Stimulated activated naive B cell treated with anti-CD40 and anti-IgM and Interleukin-4, amounts not matched to agents 10 μg/mL and 1 μg/mL and 100 μg/mL, for 72 hours (primary cell): ENCODE measurements at regions not wholly inside any gene's neighbourhood (a gene's known extent, or its start where the extent isn't known, plus 50 kb on each side); places are given as distances from the start of the nearest gene placed in this dataset.

Experiments used
- ATAC-seq, 2 donors: fragments of 150-1000 bp; cut with Tn5 transposase; replicated peaks; 2 replicates each; pipeline ENCODE4 v1.10.0; 2021; ENCODE audit warnings: moderate library complexity in 1 of 2
- DNase-seq: peaks from one replicate; pipeline ENCODE4 v3.0.0; 2021
- H3K27ac Mint-ChIP-seq: one replicate; pipeline ENCODE4 v1.8.0; 2022; ENCODE audit warnings: mild to moderate bottlenecking, mixed read lengths
- H3K27me3 Mint-ChIP-seq, 2 donors: one replicate each; pipeline ENCODE4 v1.8.0; 2022; ENCODE audit warnings: mixed read lengths in 2 of 2
- H3K36me3 Mint-ChIP-seq, 2 donors: one replicate each; pipeline ENCODE4 v1.8.0; 2022; ENCODE audit warnings: mixed read lengths in 2 of 2, mild to moderate bottlenecking in 1 of 2
- H3K4me1 Mint-ChIP-seq, 2 donors: one replicate each; pipeline ENCODE4 v1.8.0; 2022; ENCODE audit warnings: mixed read lengths in 2 of 2, mild to moderate bottlenecking in 1 of 2
- H3K4me3 Mint-ChIP-seq, 2 donors: one replicate each; pipeline ENCODE4 v1.8.0; 2022; ENCODE audit warnings: mild to moderate bottlenecking in 2 of 2, mixed read lengths in 2 of 2, moderate library complexity in 1 of 2
- H3K9me3 Mint-ChIP-seq, 2 donors: one replicate each; pipeline ENCODE4 v1.8.0; 2022; ENCODE audit warnings: mixed read lengths in 2 of 2, mild to moderate bottlenecking in 1 of 2

- peaks cover 4 to 7% of the 10 kb centered on the region in 2 donors for H3K9me3 Mint-ChIP-seq
- no peaks in the 10 kb centered on the region for H3K36me3 Mint-ChIP-seq
- no peak overlapping the region for H3K27ac Mint-ChIP-seq
- no peak for ATAC-seq
- H3K27me3 Mint-ChIP-seq = no peaks in the 10 kb centered on the region
- no peak overlapping the region for H3K4me3 Mint-ChIP-seq
- no peak for DNase-seq
- H3K4me1 Mint-ChIP-seq = no peaks in the 10 kb centered on the region
These were observed 225.3 kb downstream of the GLRX3 start for GRCh38 chr10:130361351-130362105.

- peaks cover 4 to 7% of the 10 kb centered on the region in 2 donors for H3K9me3 Mint-ChIP-seq
- no peak overlapping the region for H3K4me3 Mint-ChIP-seq
- no peak overlapping the region for H3K27ac Mint-ChIP-seq
- no peak for DNase-seq
- H3K4me1 Mint-ChIP-seq = no peaks in the 10 kb centered on the region
- H3K27me3 Mint-ChIP-seq = no peaks in the 10 kb centered on the region
- no peaks in the 10 kb centered on the region for H3K36me3 Mint-ChIP-seq
- no peak for ATAC-seq
These were observed 226.1 kb downstream of the GLRX3 start for GRCh38 chr10:130362308-130362761.

DNA sequence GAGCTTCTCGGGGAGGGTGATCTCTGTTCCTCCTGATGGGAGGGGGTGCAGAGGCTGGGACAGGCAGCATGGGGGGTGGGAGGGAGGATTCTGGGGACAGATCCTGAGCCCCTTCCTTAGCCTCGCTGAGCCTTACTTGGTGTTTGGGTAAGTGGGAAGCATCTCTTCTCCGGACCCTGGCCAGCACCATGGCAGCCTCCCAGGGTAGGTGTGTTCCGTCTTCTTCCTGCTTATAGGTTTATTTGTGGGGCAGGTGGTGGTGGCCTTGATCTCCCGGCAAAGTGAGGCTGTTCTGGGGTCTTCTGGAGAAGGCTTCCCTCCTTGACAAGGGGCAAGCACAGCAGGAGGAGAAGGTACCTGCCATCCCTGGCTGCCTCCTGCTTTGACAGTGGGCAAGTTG is 226.9 kb downstream of the GLRX3 start:
- H3K27ac Mint-ChIP-seq = no peak overlapping the region
- H3K4me3 Mint-ChIP-seq = no peak overlapping the region
- H3K36me3 Mint-ChIP-seq = no peaks in the 10 kb centered on the region
- H3K27me3 Mint-ChIP-seq = no peaks in the 10 kb centered on the region
- ATAC-seq (no peak), DNase-seq (no peak)
- no peaks in the 10 kb centered on the region for H3K4me1 Mint-ChIP-seq
- H3K9me3 Mint-ChIP-seq = peaks cover 4 to 6% of the 10 kb centered on the region in 2 donors

DNA sequence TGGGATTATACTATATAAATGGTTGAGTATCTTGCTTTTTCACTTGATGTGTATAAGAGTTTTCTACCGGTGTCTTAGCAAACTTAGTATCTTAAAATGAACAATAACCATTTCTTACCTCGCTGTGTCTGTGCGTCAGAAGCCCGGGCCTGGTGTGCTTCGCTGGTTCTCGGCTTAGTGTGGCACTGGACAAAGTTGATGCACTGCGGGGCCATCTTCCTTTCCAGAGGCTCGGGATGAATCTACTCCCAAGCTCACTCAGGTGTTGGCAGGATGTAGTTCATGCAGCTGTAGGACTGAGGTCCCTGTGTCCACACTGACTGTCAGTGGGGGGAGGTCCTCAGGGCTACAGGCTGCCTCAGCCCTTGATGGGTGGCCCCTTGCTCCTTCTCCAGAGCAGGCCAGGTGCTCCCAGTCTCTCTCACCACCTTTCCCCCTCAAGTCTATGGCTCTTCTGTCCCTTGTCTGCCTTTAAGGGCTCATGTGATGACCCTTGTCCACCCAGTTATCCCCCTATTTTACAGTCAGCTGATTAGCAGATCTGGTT is 227.8 kb downstream of the GLRX3 start:
- no peak for DNase-seq
- no peak for ATAC-seq
- Mint-ChIP-seq H3K9me3 (peaks cover 4% of the 10 kb centered on the region in 2 donors), H3K4me1 (no peaks in the 10 kb centered on the region), H3K4me3 (no peak overlapping the region), H3K36me3 (no peaks in the 10 kb centered on the region), H3K27me3 (no peaks in the 10 kb centered on the region), H3K27ac (no peak overlapping the region)

GRCh38 chr10:130364631-130365411 is 228.6 kb downstream of the GLRX3 start:
- ATAC-seq (no peak), DNase-seq (no peak)
- no peaks in the 10 kb centered on the region for H3K36me3 Mint-ChIP-seq
- no peaks in the 10 kb centered on the region for H3K27me3 Mint-ChIP-seq
- H3K4me1 Mint-ChIP-seq = no peaks in the 10 kb centered on the region
- H3K27ac Mint-ChIP-seq = no peak overlapping the region
- H3K9me3 Mint-ChIP-seq = peaks cover 4% of the 10 kb centered on the region in 2 donors
- no peak overlapping the region for H3K4me3 Mint-ChIP-seq

- H3K4me1 Mint-ChIP-seq = no peaks in the 10 kb centered on the region
- no peak for DNase-seq
- ATAC-seq = no peak
- H3K4me3 Mint-ChIP-seq = no peak overlapping the region
- H3K36me3 Mint-ChIP-seq = no peaks in the 10 kb centered on the region
- peaks cover 0 to 4% of the 10 kb centered on the region in 2 donors for H3K9me3 Mint-ChIP-seq
- H3K27ac Mint-ChIP-seq = no peak overlapping the region
- H3K27me3 Mint-ChIP-seq = no peaks in the 10 kb centered on the region
These were observed 232.8 kb downstream of the GLRX3 start for GRCh38 chr10:130368761-130369560.

GRCh38 chr10:130369645-130370381 is 233.6 kb downstream of the GLRX3 start:
- Mint-ChIP-seq H3K9me3 (no peaks in the 10 kb centered on the region), H3K27me3 (no peaks in the 10 kb centered on the region), H3K27ac (no peak overlapping the region), H3K36me3 (no peaks in the 10 kb centered on the region), H3K4me1 (no peaks in the 10 kb centered on the region), H3K4me3 (no peak overlapping the region)
- ATAC-seq (no peak), DNase-seq (no peak)

DNA sequence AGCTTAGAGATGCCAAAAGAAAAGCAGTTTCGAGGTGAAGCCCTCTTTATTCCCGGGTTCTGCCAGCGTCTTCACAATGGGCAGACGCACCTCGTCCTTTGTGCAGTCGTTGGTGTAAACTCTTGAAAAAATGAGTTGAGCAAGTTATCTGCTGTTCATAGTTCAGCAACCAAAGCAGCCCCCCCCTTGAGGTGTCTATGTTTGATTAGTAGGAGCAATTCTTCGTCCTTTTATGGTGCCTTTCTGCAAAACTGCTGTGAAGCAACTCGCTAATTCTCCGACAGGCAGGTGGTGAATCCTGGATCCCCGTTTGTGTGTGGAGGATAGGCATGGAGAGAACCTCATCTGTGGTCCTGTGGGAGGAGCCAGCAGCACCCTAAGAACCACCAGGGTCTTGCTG is 234.5 kb downstream of the GLRX3 start:
- Mint-ChIP-seq H3K27me3 (no peaks in the 10 kb centered on the region), H3K36me3 (no peaks in the 10 kb centered on the region), H3K4me3 (no peak overlapping the region), H3K4me1 (no peaks in the 10 kb centered on the region), H3K27ac (no peak overlapping the region), H3K9me3 (no peaks in the 10 kb centered on the region)
- ATAC-seq (no peak), DNase-seq (no peak)

DNA sequence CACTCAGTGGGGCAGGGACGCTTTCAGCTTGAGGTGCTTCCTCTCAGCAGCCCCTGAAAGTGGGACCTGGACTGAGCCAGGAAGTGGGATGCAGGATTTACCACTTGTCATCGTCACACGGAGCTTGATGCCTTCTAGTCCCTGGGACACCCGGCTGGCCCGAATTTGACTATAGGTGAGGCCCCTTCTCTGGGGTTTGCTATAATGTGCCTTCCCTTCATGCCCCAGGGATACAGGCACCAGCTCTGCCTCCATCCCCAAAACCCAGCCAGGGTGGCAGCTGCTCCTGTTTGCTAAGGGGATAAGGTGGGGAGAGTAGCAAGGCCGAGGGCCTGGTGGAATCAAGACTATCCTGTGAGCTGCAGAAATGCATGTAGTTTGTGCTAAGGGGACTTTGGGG is 235.0 kb downstream of the GLRX3 start:
- Mint-ChIP-seq H3K27ac (no peak overlapping the region), H3K4me3 (no peak overlapping the region), H3K36me3 (no peaks in the 10 kb centered on the region), H3K9me3 (peaks cover 0 to 2% of the 10 kb centered on the region in 2 donors), H3K4me1 (no peaks in the 10 kb centered on the region), H3K27me3 (no peaks in the 10 kb centered on the region)
- DNase-seq (no peak), ATAC-seq (no peak)

DNA sequence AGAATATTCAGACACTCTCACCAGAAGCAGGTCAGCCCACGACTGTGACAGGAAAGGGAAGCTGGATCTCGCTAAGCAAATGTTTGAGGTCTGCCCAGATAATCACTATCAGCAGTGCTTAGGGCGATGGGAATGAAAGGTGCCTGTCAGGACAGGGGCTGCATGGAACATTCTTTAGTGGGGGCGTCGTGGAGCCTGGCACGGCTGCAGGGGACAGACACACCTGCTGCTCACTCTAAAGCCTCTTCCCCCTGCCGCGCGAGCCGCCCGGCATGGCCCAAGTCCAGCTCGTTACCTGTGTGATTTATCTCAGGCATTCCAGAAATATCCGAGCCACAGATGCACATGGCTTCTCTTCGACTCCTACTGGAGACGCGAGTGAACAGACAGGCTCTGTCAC is 235.5 kb downstream of the GLRX3 start:
- no peak overlapping the region for H3K4me3 Mint-ChIP-seq
- H3K36me3 Mint-ChIP-seq = no peaks in the 10 kb centered on the region

DNA sequence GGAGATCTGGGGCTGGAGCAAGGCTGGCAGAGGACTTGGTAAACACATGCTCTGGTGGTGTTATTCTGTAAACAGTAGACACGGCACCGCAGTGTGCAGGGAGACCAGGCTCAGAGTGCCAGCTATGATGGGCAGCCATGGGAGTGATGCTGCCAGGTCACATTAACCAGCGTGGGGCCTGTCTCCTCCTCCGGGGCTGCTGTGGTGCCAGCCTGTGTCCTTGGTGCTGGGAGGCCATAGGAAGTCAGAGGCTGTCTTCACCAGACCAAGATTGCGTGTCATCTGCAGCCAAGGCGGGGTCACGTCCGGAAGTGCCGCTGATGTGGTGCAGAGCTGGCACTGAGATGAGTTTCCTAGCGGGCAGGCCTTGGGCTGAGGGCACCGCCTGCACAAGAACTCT is 236.0 kb downstream of the GLRX3 start:
- Mint-ChIP-seq H3K27me3 (no peaks in the 10 kb centered on the region), H3K4me1 (no peaks in the 10 kb centered on the region), H3K4me3 (no peak overlapping the region), H3K36me3 (no peaks in the 10 kb centered on the region), H3K9me3 (peaks cover 0 to 2% of the 10 kb centered on the region in 2 donors), H3K27ac (no peak overlapping the region)
- DNase-seq = no peak
- ATAC-seq = no peak

More for the DNA sequence above, 235.5 kb downstream of the GLRX3 start:
- peaks cover 0 to 2% of the 10 kb centered on the region in 2 donors for H3K9me3 Mint-ChIP-seq
- DNase-seq = no peak
- no peak for ATAC-seq
- H3K27ac Mint-ChIP-seq = no peak overlapping the region
- H3K4me1 Mint-ChIP-seq = no peaks in the 10 kb centered on the region
- H3K27me3 Mint-ChIP-seq = no peaks in the 10 kb centered on the region

DNA sequence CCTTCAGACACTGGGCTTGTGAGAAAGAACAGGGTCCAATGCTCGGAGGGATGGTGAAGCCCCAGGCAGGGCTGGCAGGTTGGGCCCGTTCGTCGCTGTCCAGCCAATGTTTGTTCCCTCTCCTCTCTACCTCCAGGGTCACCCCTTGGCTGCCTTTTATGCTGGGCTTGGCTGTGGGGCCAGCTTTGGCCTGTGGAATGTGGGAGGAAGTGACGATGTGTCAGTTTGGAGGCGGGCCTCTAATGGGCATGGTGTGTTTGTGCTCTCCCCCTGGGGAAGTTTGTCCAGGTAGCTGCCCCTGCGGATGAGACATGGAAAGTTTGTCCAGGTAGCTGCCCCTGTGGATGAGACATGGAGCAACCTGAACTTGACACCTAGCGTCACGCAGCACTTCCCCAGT is 236.7 kb downstream of the GLRX3 start:
- DNase-seq = no peak
- Mint-ChIP-seq H3K27me3 (no peaks in the 10 kb centered on the region), H3K4me1 (no peaks in the 10 kb centered on the region), H3K27ac (no peak overlapping the region), H3K36me3 (no peaks in the 10 kb centered on the region), H3K9me3 (peaks cover 0 to 2% of the 10 kb centered on the region in 2 donors), H3K4me3 (no peak overlapping the region)
- no peak for ATAC-seq

GRCh38 chr10:130377986-130378540 is 241.9 kb downstream of the GLRX3 start:
- peaks cover 0 to 4% of the 10 kb centered on the region in 2 donors for H3K9me3 Mint-ChIP-seq
- ATAC-seq (no peak), DNase-seq (no peak)
- no peak overlapping the region for H3K4me3 Mint-ChIP-seq
- no peak overlapping the region for H3K27ac Mint-ChIP-seq
- H3K27me3 Mint-ChIP-seq = peaks cover 0 to 4% of the 10 kb centered on the region in 2 donors
- H3K36me3 Mint-ChIP-seq = peaks cover 0 to 1% of the 10 kb centered on the region in 2 donors
- H3K4me1 Mint-ChIP-seq = peaks cover 0 to 1% of the 10 kb centered on the region in 2 donors
